GM21737 (cell line): ENCODE measurements at regions not wholly inside any gene's neighbourhood (a gene's known extent, or its start where the extent isn't known, plus 50 kb on each side); places are given as distances from the start of the nearest gene placed in this dataset.
"Not testable (repeated sequence)": the region's sequence is repeated elsewhere in the genome, so short reads cannot be mapped to it uniquely, and the experiment has no call there.

Source experiments
- ATAC-seq: cut with Tn5 transposase; IDR thresholded peaks from one replicate; pipeline ENCODE4 v1.9.1; 2021; ENCODE audit warnings: mild to moderate bottlenecking, moderate library complexity; ENCODE audit not compliant: unreplicated experiment

DNA sequence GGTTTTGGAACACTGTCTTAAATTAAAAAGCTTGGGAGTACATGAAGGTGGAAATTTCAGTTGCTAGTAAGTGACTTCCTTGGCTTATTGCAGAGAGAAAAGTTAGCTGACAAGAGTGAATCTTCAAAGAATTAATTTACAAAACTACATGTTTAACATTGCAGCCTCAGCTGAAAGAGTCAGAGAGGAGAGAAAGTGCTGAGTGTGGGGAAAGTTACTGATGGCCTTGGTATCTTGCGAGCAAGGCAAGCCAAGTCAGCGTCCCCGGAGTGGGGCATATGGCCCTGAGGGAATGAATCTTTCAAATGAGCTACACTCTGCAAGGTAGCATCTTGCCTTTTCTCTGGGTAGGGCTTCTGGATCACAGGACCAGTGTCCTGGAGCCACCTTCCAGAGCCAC, 131.3 kb downstream of the LPIN1 start:
- no peak for ATAC-seq

DNA sequence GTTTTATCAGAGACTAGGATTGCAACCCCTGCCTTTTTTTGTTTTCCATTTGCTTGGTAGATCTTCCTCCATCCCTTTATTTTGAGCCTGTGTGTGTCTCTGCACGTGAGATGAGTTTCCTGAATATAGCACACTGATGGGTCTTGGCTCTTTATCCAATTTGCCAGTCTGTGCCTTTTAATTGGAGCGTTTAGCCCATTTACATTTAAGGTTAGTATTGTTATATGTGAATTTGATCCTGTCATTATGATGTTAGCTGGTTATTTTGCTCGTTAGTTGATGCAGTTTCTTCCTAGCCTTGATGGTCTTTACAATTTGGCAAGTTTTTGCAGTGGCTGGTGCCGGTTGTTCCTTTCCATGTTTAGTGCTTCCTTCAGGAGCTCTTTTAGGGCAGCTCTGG, 138.8 kb downstream of the LPIN1 start:
- ATAC-seq, result not testable (repeated sequence)

- not testable (repeated sequence) for ATAC-seq
Measured at GRCh38 chr2:11886899-11887298, 140.5 kb downstream of the LPIN1 start.

GRCh38 chr2:11889101-11889850, 142.8 kb downstream of the LPIN1 start:
- ATAC-seq, result no peak

- no peak for ATAC-seq
Measured at GRCh38 chr2:11889854-11890253, 143.4 kb downstream of the LPIN1 start.

DNA sequence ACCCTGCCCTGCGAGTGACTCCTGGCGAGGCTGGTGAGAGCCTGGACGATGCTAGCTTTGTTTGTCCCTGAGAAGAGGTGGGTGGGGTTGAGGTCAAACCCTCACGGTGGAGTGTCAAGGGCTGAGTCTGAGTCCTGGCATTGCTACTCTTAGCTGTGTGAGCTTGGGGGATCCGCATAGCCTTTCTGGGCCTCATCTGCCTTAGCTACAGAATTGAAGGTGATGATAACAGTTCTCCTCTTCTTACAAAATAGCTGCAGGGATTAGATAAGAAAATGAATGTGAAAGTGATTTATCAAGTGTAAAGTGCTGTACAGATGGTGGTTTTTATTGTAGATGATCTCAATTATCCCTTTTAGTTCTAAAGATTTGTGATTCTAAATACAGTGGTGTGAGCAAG, 144.6 kb downstream of the LPIN1 start:
- no peak for ATAC-seq

DNA sequence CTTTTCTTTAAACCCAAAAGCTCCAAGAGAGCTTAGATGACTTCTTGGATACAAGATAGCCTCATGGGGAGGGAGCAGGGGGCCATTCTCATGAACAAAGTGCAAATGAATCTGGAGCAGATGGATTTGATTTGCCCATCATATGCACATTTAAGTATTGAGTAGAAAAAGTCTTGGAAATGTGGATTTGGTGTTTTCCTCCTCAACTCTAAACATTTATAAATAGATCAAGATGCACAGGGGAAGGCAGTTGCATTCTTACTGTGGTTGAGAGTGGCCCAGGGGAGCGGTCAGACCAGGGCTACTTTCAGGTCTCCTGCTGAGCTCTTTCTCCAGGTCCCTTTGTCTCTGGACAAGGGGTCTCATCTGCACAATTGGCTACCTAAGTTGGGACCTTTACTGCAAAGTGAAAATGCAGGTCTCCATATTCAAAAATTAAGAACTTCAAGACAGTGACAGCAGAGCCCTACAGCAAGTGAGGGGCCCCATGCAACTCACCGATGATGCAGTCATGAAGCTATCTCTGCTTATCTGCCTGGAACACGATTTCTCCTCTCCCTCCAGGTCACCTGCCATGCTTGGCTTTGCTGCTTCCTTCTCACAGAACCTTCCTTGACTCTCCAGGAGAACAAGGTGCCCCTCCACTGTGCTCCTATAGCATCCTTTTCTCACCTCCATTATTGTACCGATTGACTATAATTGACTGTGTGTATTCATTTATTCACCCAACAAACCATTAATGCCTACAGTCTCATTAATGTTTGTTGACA, 145.4 kb downstream of the LPIN1 start:
- ATAC-seq, result no peak

DNA sequence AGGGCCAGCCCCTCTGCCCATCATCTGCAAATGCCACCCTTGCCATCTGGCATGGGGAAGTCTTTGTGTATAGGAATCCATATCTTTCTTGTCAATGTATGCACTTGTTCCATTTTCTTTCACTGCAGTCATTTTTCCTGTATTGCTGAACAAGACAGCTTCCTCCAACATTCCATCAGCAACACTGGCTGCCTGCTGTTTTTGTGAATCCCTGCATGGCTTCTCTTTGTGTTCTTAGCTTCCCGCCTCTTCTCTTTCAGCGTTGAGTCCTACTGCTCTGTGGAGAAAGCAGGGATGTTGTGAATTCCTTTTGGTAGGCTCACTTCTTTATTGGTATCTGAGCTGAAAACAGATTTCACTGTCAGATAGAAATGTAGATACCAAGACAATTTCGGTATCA, 150.0 kb downstream of the LPIN1 start:
- ATAC-seq, result no peak

- no peak for ATAC-seq
Measured at GRCh38 chr2:11898576-11898975, 152.1 kb downstream of the LPIN1 start.

GRCh38 chr2:11899264-11899818, 152.9 kb downstream of the LPIN1 start:
- no peak for ATAC-seq

GRCh38 chr2:11900891-11901290, 154.5 kb downstream of the LPIN1 start:
- not testable (repeated sequence) for ATAC-seq

DNA sequence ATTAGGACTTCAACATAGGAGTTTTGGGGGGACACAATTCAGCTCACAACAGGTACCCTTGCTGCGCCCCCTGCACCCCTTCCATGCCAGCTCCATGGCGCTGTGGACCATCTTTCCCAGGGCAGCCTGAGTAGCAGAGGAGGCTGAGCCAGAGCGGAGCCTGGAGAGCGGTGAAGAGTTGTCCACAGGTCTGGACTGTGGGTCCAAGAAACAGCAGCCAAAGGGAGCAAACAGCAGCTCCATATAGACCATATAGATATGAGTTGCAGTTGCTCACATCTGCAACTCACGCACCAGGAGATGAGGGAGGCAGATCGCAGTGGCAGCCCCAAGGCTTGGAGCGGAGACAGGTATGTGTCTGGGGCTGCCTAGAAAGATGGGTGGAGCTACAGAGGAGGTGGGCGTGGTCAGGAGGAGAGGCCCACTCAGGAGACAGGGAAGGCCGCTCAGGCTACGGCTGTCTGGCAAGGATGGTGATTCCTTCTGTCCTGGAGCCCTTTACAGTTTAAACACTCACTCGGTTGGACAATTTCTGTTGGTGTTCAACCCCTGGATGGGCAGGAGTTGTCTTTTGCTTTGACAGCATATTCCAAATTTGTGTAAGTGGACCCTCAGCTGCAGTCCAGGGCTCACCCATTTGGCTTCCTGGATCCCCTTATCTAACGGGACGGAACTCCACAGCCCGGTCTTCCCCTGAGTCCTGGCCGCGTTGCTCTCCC, 155.1 kb downstream of the LPIN1 start:
- ATAC-seq, result no peak

- ATAC-seq, result no peak
Measured at GRCh38 chr2:11903085-11903606, 156.7 kb downstream of the LPIN1 start.

DNA sequence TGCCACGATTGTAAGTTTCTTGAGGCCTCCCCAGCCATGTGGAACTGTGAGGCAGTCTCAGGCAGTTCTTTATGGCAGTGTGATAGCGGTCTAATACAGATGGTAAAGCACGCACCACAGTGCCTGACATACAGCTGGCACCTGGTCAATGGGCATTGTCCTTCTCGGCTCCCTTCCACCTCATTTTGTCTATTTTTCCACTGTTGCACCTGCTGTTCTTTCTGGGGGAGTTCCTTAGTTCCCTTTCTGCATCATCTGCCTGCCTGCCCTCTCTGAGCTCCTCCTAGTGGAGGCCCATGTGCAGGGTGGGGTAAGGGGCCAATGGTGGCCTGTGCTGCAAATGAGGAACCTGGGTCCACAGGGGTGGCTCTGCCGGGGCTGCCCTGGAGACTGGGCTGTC, 157.6 kb downstream of the LPIN1 start:
- no peak for ATAC-seq

DNA sequence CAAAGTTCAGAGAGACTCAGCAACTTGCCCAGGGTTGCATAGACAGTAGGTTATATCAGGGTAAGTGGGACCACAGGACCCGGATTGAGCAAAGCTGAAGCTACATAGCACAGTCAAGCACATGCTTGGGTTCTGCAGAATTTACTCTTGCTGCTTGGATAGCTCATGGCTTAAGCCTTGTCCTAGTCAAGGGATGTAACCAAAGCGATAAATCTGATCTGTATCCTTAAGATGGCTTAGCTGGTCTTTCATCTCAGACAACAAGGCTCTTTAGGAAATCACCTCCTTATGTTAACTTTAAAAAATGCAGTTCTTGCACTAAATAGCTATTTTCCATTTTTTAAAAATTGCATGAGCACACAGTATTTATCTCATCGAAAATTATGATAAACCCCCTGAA, 158.5 kb downstream of the LPIN1 start:
- ATAC-seq, result no peak

DNA sequence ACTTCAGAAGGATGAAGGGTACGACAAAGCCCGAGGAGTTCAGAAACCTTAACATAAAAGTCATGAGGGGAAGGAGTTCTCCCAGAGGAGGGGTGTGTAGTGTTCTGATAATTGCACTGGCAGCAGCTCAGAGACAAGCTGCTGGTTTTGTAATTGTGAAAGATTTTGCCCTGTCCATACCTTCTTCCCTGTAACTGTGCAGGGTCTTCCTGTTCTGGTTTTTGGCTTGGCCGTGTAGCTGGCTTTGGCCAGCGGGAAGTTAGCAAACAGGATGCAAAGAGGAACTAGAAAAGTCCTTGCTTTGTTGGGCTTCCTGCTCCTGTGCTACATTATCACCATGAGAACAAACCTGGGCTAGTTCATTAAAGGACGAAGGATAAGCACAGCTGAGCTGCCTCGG, 160.8 kb downstream of the LPIN1 start:
- ATAC-seq, result no peak

DNA sequence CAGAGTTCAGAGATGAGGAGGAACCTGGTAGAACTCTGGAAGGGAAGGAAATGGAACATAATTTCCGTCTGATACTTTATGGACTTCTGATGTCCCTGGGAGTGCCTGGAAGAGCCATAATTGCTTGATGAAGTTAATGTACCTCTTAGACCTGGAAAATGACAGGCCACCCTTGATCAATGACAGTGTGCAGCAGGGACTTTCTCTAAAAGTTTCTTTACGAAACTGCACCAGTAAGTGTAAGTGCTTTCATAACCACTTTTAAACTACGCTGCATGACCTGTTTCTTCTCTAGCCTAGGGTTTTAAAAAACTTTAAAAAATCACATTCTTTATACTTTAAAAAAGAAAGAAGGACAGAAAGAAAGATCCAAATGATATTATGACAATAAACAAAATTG, 164.5 kb downstream of the LPIN1 start:
- no peak for ATAC-seq

DNA sequence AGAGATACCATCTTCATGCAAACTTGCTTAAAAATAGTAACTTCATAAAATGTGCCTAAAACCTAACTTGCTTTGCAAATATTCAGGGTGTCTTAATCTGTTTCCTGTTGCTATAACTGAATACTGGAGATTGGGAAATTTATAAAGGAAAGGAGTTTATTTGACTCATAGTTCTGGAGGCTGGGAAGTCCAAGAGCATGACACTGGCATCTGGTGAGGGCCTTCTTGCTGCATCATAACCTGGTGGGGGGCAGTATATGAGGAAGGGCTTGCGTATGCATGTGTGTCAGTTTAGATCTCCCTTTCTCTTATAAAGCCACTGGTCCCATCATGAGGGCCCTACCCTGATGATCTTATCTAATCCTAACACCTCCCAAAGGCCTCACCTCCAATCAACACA, 166.5 kb downstream of the LPIN1 start:
- no peak for ATAC-seq

GRCh38 chr2:11914455-11914854, 168.0 kb downstream of the LPIN1 start:
- no peak for ATAC-seq

GRCh38 chr2:11915650-11916049, 169.2 kb downstream of the LPIN1 start:
- no peak for ATAC-seq

DNA sequence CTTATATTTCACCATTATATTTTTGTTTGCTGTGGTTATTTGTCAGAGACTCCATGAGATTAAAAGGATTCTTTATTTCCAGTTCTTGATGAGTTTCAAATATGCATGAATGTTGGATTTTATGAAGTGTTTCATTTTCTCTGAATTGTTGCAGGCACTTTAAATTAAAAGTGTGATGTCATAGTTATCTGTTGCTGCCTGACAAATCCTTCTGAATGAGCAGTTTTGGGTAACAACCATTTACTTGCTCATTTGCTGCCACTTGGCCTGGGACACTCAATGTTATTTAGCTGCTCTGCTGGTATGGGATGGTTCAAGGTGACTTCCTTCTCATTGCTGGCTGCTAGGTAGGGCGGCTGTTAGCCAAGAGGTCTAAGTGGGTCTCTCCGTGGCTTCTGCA, 173.5 kb downstream of the LPIN1 start:
- no peak for ATAC-seq
